HepG2 (cell line): ENCODE measurements at regions not wholly inside any gene's neighbourhood (a gene's known extent, or its start where the extent isn't known, plus 50 kb on each side); places are given as distances from the start of the nearest gene placed in this dataset.

ENCODE experiments used
- FOXA1 ChIP-seq, 2 experiments: fragments of 450-650 bp in 1 of 2; sonication (generic) in 1 of 2; formaldehyde crosslinking in 1 of 2; IDR thresholded peaks; 2 replicates each; pipeline versions ENCODE4 v1.4.0 to v1.6.1; 2016 to 2020; ENCODE audit warnings: missing genetic modification reagents in 1 of 2
- HDAC6 ChIP-seq: fragments of 200-600 bp; sonication (generic); IDR thresholded peaks from 2 replicates; pipeline ENCODE4 v1.7.0; 2017; ENCODE audit warnings: mild to moderate bottlenecking, antibody characterized with exemption, low read length, low read depth
- MAF1 ChIP-seq: sonication (generic); formaldehyde crosslinking; IDR thresholded peaks from 2 replicates; pipeline ENCODE4 v1.5.0; 2020; ENCODE audit warnings: missing genetic modification reagents, borderline replicate concordance
- MTA3 ChIP-seq: sonication (generic); formaldehyde crosslinking; IDR thresholded peaks from 2 replicates; pipeline ENCODE4 v1.4.0; 2020; ENCODE audit warnings: missing genetic modification reagents
- NR3C1 ChIP-seq: sonication (generic); formaldehyde crosslinking; IDR thresholded peaks from 2 replicates; pipeline ENCODE4 v1.4.0; 2020; ENCODE audit warnings: missing genetic modification reagents
- POLR2A ChIP-seq, 2 experiments: IDR thresholded peaks; 2 replicates each; pipeline ENCODE4 v1.6.1; 2011; ENCODE audit warnings: low read depth in 2 of 2, low read length in 2 of 2, mild to moderate bottlenecking in 1 of 2, moderate library complexity in 1 of 2; ENCODE audit not compliant: insufficient read depth in 1 of 2
- TBX3 ChIP-seq: fragments of 450-650 bp; IDR thresholded peaks from 2 replicates; pipeline ENCODE4 v1.6.1; 2017; ENCODE audit warnings: antibody characterized with exemption, mild to moderate bottlenecking, inconsistent platforms, borderline replicate concordance
- TSC22D2 ChIP-seq: sonication (generic); formaldehyde crosslinking; IDR thresholded peaks from 2 replicates; pipeline ENCODE4 v1.5.1; 2020; ENCODE audit warnings: missing genetic modification reagents, mild to moderate bottlenecking, borderline replicate concordance
- ZFP36 ChIP-seq: fragments of 150-350 bp; IDR thresholded peaks from 2 replicates; pipeline ENCODE4 v1.6.1; 2018; ENCODE audit warnings: borderline replicate concordance, low read length, low read depth; ENCODE audit not compliant: partially characterized antibody
- ZNF558 ChIP-seq: sonication (generic); formaldehyde crosslinking; IDR thresholded peaks from 2 replicates; pipeline ENCODE4 v1.9.0; 2022; ENCODE audit warnings: mild to moderate bottlenecking, missing genetic modification reagents, borderline replicate concordance
- TF ChIP-seq, protein P1 (sequence below): sonication (generic); formaldehyde crosslinking; IDR thresholded peaks from 2 replicates; pipeline ENCODE4 v1.4.0; 2020; ENCODE audit warnings: missing genetic modification reagents
- TF ChIP-seq, protein P2 (sequence below): sonication (generic); formaldehyde crosslinking; IDR thresholded peaks from 2 replicates; pipeline ENCODE4 v1.8.1; 2022; ENCODE audit warnings: low read depth, mild to moderate bottlenecking, missing genetic modification reagents
- TF ChIP-seq, protein P3 (sequence below): sonication (generic); formaldehyde crosslinking; IDR thresholded peaks from one replicate; pipeline ENCODE4 v1.5.1; 2020; ENCODE audit warnings: mild to moderate bottlenecking, missing genetic modification reagents; ENCODE audit errors: not compliant biosample characterization
- TF ChIP-seq, protein P4 (sequence below): sonication (generic); formaldehyde crosslinking; IDR thresholded peaks from 2 replicates; pipeline ENCODE4 v1.4.0; 2020; ENCODE audit warnings: missing genetic modification reagents

DNA sequence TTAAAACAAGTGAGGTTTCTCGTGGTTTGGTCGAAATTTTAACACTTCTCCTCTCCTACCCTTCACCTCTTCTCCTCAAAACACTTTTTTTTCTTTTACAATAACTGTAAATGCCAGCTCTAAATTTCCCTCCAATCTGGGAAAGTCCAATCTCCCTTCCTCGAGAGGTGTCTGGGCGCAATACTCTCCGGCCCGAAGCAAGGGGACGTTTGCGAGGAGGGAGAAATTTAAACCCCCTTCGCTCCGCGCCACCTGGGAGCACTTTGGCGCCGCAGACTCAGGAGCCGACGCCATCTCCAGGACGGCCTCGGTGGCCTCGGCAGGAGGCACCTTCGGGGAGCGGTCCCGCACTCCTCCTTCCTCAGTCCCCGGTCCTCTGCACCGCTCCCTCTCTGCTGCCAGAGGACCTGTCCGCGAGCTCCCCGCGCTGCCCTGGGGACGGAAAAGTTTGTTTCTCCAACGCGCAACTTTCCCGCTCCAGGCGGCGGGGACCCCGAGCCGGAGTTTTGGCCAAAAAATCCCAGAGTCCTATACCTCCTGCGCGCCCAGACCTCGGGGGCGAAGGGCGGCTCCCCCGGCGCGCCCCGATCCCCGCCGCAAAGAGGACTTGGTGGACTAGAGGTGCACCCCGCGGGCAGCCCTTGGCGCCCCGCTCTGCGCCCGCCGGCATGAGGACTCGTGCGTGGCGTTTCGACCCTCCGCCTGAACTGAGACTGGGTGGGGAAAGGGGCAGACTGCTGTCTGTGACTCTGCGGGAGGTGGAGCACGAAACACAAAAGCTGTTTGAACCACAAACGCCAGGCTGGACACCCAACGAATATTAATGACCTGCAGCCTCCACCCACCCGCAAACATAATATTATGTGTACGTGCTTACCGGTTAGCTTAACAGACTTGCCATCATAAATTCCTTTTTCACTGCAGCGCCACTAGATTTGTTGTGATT, 95.2 kb upstream of the HMGA2 start:
- TF ChIP-seq, protein P1, sequence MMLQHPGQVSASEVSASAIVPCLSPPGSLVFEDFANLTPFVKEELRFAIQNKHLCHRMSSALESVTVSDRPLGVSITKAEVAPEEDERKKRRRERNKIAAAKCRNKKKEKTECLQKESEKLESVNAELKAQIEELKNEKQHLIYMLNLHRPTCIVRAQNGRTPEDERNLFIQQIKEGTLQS (CRISPR knock-in tag): no peak
- no peak for TF ChIP-seq ZFP36
- no peak for TF ChIP-seq POLR2A (IDR thresholded peaks at IDR 0.05; ENCODE audit: insufficient read depth in 1 of 2, low read depth in 2 of 2, low read length in 2 of 2)
- TF ChIP-seq, protein P2, sequence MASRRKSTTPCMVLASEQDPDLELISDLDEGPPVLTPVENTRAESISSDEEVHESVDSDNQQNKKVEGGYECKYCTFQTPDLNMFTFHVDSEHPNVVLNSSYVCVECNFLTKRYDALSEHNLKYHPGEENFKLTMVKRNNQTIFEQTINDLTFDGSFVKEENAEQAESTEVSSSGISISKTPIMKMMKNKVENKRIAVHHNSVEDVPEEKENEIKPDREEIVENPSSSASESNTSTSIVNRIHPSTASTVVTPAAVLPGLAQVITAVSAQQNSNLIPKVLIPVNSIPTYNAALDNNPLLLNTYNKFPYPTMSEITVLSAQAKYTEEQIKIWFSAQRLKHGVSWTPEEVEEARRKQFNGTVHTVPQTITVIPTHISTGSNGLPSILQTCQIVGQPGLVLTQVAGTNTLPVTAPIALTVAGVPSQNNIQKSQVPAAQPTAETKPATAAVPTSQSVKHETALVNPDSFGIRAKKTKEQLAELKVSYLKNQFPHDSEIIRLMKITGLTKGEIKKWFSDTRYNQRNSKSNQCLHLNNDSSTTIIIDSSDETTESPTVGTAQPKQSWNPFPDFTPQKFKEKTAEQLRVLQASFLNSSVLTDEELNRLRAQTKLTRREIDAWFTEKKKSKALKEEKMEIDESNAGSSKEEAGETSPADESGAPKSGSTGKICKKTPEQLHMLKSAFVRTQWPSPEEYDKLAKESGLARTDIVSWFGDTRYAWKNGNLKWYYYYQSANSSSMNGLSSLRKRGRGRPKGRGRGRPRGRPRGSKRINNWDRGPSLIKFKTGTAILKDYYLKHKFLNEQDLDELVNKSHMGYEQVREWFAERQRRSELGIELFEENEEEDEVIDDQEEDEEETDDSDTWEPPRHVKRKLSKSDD (CRISPR knock-in tag): no peak
- TF ChIP-seq, protein P3, sequence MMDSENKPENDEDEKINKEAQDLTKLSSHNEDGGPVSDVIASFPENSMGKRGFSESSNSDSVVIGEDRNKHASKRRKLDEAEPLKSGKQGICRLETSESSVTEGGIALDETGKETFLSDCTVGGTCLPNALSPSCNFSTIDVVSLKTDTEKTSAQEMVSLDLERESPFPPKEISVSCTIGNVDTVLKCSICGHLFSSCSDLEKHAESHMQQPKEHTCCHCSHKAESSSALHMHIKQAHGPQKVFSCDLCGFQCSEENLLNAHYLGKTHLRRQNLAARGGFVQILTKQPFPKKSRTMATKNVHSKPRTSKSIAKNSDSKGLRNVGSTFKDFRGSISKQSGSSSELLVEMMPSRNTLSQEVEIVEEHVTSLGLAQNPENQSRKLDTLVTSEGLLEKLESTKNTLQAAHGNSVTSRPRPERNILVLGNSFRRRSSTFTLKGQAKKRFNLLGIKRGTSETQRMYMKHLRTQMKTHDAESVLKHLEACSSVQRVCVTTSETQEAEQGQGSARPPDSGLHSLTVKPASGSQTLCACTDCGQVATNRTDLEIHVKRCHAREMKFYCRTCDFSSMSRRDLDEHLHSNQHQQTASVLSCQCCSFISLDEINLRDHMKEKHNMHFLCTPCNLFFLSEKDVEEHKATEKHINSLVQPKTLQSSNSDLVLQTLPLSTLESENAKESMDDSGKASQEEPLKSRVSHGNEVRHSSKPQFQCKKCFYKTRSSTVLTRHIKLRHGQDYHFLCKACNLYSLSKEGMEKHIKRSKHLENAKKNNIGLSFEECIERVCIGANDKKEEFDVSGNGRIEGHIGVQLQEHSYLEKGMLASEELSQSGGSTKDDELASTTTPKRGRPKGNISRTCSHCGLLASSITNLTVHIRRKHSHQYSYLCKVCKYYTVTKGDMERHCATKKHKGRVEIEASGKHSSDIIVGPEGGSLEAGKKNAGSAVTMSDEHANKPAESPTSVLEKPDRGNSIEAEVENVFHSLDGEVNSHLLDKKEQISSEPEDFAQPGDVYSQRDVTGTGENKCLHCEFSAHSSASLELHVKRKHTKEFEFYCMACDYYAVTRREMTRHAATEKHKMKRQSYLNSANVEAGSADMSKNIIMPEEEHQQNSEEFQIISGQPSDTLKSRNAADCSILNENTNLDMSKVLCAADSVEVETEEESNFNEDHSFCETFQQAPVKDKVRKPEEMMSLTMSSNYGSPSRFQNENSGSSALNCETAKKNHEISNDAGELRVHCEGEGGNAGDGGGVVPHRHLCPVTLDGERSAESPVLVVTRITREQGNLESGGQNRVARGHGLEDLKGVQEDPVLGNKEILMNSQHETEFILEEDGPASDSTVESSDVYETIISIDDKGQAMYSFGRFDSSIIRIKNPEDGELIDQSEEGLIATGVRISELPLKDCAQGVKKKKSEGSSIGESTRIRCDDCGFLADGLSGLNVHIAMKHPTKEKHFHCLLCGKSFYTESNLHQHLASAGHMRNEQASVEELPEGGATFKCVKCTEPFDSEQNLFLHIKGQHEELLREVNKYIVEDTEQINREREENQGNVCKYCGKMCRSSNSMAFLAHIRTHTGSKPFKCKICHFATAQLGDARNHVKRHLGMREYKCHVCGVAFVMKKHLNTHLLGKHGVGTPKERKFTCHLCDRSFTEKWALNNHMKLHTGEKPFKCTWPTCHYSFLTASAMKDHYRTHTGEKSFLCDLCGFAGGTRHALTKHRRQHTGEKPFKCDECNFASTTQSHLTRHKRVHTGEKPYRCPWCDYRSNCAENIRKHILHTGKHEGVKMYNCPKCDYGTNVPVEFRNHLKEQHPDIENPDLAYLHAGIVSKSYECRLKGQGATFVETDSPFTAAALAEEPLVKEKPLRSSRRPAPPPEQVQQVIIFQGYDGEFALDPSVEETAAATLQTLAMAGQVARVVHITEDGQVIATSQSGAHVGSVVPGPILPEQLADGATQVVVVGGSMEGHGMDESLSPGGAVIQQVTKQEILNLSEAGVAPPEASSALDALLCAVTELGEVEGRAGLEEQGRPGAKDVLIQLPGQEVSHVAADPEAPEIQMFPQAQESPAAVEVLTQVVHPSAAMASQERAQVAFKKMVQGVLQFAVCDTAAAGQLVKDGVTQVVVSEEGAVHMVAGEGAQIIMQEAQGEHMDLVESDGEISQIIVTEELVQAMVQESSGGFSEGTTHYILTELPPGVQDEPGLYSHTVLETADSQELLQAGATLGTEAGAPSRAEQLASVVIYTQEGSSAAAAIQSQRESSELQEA (CRISPR knock-in tag): no peak
- no peak for TF ChIP-seq NR3C1 (CRISPR knock-in tag)
- no peak for TF ChIP-seq MTA3
- no peak for TF ChIP-seq ZNF558 (CRISPR knock-in tag)
- no peak for TF ChIP-seq TBX3
- no peak for TF ChIP-seq HDAC6
- TF ChIP-seq, protein P4, sequence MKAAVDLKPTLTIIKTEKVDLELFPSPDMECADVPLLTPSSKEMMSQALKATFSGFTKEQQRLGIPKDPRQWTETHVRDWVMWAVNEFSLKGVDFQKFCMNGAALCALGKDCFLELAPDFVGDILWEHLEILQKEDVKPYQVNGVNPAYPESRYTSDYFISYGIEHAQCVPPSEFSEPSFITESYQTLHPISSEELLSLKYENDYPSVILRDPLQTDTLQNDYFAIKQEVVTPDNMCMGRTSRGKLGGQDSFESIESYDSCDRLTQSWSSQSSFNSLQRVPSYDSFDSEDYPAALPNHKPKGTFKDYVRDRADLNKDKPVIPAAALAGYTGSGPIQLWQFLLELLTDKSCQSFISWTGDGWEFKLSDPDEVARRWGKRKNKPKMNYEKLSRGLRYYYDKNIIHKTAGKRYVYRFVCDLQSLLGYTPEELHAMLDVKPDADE: no peak
- TF ChIP-seq FOXA1 (IDR thresholded peaks at IDR 0.05): no peak
- TF ChIP-seq FOXA1 (CRISPR knock-in tag; IDR thresholded peaks at IDR 0.05): no peak
- no peak for TF ChIP-seq TSC22D2 (CRISPR knock-in tag)
- no peak for TF ChIP-seq MAF1 (CRISPR knock-in tag)
